HL-60 (cell line): ENCODE measurements at regions not wholly inside any gene's neighbourhood (a gene's known extent, or its start where the extent isn't known, plus 50 kb on each side); places are given as distances from the start of the nearest gene placed in this dataset.
"Not testable (repeated sequence)": the region's sequence is repeated elsewhere in the genome, so short reads cannot be mapped to it uniquely, and the experiment has no call there.

Source experiments
- DNase-seq, 2 experiments: peaks; one replicate each; pipeline ENCODE4 v3.0.0-alpha.2; 2010 to 2020; ENCODE audit warnings: low read depth in 1 of 2, low spot score in 1 of 2
- H3K27ac ChIP-seq: fragments of 250-450 bp; sonication (Bioruptor Pico); replicated peaks from 2 replicates; pipeline ENCODE4 v1.5.1; 2020; ENCODE audit warnings: mild to moderate bottlenecking, moderate library complexity
- H3K27me3 ChIP-seq: fragments of 250-450 bp; sonication (Bioruptor Pico); 2 replicates; pipeline ENCODE4 v1.5.1; 2021; ENCODE audit warnings: mild to moderate bottlenecking, moderate library complexity; ENCODE audit not compliant: insufficient read depth, poor library complexity, severe bottlenecking
- H3K4me3 ChIP-seq: replicated peaks from 2 replicates; pipeline ENCODE4 v1.5.1; 2011; ENCODE audit warnings: mild to moderate bottlenecking, control low read depth, low read length; ENCODE audit not compliant: insufficient read depth
- GABPA ChIP-seq: IDR thresholded peaks from 2 replicates; pipeline ENCODE4 v1.6.1; 2012; ENCODE audit warnings: low read depth
- POLR2AphosphoS5 ChIP-seq: IDR thresholded peaks from 2 replicates; pipeline ENCODE4 v1.6.1; 2012; ENCODE audit warnings: low read depth
- SPI1 ChIP-seq: IDR thresholded peaks from 2 replicates; pipeline ENCODE4 v1.6.1; 2012; ENCODE audit warnings: low read depth, mild to moderate bottlenecking, borderline replicate concordance
- TF ChIP-seq, protein P1 (sequence below): IDR thresholded peaks from one replicate; pipeline ENCODE4 v1.5.1; 2011; ENCODE audit warnings: low read length, control low read depth, inconsistent platforms; ENCODE audit not compliant: insufficient read depth
- TF ChIP-seq, protein P2 (sequence below): IDR thresholded peaks from 2 replicates; pipeline ENCODE4 v1.6.1; 2012; ENCODE audit warnings: low read depth; ENCODE audit not compliant: insufficient replicate concordance

DNA sequence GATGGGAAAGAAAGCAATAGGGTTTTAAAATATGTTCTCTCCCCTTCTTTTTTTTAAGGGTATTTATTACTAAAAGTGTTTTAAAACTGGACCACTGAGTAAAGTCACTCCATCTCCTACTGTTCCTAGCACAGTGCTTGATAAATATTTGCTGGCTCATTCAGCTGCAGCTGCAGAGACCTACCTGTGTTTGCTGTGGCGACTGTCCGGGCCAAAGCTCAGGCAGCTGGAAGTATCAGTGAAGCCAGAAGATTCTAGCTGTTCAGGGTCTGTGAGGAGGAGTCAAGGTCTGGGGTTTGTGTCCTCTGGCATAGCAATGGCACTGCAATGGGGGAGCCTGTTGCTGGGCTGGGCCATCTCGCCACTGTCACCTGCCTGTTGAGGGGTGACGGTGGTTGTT is 109.9 kb downstream of the RPLP1 start:
- TF ChIP-seq, protein P1, sequence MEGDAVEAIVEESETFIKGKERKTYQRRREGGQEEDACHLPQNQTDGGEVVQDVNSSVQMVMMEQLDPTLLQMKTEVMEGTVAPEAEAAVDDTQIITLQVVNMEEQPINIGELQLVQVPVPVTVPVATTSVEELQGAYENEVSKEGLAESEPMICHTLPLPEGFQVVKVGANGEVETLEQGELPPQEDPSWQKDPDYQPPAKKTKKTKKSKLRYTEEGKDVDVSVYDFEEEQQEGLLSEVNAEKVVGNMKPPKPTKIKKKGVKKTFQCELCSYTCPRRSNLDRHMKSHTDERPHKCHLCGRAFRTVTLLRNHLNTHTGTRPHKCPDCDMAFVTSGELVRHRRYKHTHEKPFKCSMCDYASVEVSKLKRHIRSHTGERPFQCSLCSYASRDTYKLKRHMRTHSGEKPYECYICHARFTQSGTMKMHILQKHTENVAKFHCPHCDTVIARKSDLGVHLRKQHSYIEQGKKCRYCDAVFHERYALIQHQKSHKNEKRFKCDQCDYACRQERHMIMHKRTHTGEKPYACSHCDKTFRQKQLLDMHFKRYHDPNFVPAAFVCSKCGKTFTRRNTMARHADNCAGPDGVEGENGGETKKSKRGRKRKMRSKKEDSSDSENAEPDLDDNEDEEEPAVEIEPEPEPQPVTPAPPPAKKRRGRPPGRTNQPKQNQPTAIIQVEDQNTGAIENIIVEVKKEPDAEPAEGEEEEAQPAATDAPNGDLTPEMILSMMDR = no peak
- no peak for TF ChIP-seq SPI1
- no peak for TF ChIP-seq POLR2AphosphoS5
- TF ChIP-seq, protein P2, sequence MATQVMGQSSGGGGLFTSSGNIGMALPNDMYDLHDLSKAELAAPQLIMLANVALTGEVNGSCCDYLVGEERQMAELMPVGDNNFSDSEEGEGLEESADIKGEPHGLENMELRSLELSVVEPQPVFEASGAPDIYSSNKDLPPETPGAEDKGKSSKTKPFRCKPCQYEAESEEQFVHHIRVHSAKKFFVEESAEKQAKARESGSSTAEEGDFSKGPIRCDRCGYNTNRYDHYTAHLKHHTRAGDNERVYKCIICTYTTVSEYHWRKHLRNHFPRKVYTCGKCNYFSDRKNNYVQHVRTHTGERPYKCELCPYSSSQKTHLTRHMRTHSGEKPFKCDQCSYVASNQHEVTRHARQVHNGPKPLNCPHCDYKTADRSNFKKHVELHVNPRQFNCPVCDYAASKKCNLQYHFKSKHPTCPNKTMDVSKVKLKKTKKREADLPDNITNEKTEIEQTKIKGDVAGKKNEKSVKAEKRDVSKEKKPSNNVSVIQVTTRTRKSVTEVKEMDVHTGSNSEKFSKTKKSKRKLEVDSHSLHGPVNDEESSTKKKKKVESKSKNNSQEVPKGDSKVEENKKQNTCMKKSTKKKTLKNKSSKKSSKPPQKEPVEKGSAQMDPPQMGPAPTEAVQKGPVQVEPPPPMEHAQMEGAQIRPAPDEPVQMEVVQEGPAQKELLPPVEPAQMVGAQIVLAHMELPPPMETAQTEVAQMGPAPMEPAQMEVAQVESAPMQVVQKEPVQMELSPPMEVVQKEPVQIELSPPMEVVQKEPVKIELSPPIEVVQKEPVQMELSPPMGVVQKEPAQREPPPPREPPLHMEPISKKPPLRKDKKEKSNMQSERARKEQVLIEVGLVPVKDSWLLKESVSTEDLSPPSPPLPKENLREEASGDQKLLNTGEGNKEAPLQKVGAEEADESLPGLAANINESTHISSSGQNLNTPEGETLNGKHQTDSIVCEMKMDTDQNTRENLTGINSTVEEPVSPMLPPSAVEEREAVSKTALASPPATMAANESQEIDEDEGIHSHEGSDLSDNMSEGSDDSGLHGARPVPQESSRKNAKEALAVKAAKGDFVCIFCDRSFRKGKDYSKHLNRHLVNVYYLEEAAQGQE = no peak
- no peak for TF ChIP-seq GABPA
- H3K4me3 ChIP-seq = no peak overlapping the region
- DNase-seq = no peak
- H3K27ac ChIP-seq = no peak overlapping the region
- no peaks in the 10 kb centered on the region for H3K27me3 ChIP-seq

DNA sequence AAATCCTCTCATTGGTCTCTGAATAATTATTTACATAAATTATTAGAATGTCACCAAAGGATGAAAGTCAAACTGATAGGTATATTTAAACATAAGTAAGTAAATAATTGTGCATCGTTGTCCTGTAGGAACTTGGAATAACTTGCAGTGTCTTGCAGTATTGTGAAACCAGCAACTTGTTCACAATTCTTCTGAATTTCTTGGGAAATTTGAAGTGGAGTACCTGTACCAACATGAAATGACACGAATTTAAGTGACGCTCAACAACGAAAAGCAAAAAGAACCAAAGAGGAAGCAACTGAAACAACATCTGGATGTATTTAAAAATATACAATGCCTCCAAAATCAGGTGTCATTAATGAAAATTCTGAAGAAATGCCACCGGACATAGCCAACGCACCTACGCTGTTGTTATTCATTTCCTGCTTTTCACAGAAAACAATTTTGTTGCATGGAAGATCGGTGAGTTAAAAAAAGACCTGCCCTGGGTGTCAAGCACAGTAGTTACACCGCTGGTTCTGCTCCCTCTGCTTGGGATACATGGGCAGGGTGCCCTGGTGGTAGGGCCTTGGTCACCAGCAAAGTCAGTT is 112.5 kb downstream of the RPLP1 start:
- DNase-seq = no peak
- no peak overlapping the region for H3K27ac ChIP-seq
- H3K27me3 ChIP-seq = no peaks in the 10 kb centered on the region
- TF ChIP-seq GABPA = no peak
- TF ChIP-seq, protein P1 = no peak
- TF ChIP-seq POLR2AphosphoS5 = no peak
- TF ChIP-seq, protein P2 = no peak
- no peak for TF ChIP-seq SPI1
- no peak overlapping the region for H3K4me3 ChIP-seq

- H3K4me3 ChIP-seq, H3K27ac ChIP-seq, H3K27me3 ChIP-seq, DNase-seq: not testable (repeated sequence)
Measured at GRCh38 chr15:69567238-69567760, 114.7 kb downstream of the RPLP1 start.

DNA sequence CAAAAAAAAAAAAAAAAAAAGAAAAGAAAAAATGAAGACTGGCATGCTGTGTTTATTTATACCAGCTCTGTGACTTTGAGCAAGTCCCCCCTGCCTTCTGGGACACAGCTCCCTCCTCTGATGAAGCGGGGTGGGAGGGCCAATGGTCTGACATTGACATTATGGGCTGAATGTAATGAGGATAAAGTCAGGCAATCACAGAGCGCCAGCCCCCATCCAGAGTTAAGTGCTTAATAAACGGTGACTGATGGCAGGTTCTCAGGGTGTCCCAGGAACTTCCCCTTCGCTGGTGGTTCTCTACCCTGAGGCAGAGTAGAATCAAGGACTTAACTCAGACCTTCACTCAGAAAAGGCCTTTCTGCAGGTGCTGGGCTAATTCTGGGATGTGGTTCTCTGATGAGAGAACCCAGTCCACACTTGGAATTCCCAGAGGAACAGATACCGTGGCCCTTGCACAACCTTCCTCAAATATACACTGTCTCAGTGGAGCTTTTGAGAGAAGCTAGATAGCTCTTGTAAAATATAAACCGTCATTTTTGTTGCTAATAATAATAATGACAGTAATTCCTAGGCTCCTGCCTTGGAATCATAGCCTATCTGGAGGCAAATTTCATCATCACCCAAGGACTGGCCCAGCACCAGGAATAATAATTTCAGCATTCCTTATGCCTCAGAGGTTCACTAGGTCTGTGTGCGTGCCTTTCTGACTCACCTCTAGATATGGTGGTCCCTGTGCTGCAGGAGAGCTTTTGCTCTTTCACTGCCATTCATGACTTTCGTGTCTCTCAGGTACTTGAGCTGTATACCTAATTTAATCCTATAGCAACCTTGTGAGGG is 115.8 kb downstream of the RPLP1 start:
- H3K27me3 ChIP-seq = no peaks in the 10 kb centered on the region
- TF ChIP-seq GABPA = no peak
- no peak for TF ChIP-seq SPI1
- TF ChIP-seq, protein P1 = no peak
- TF ChIP-seq, protein P2 = no peak
- no peak for TF ChIP-seq POLR2AphosphoS5
- DNase-seq = no peak
- no peak overlapping the region for H3K4me3 ChIP-seq
- no peak overlapping the region for H3K27ac ChIP-seq
